LNCaP clone FGC (cell line): ENCODE measurements at regions not wholly inside any gene's neighbourhood (a gene's known extent, or its start where the extent isn't known, plus 50 kb on each side); places are given as distances from the start of the nearest gene placed in this dataset.

Experiments used
- DNase-seq: peaks from one replicate; pipeline ENCODE4 v3.0.0-alpha.2; 2011; ENCODE audit warnings: low read depth
- H3K4me3 ChIP-seq: 2 replicates; pipeline ENCODE4 v1.5.1; 2011; ENCODE audit warnings: mild to moderate bottlenecking, low read depth, low read length, control low read depth
- TF ChIP-seq, protein P1 (sequence below): IDR thresholded peaks from 2 replicates; pipeline ENCODE4 v1.5.1; 2012; ENCODE audit warnings: mild to moderate bottlenecking; ENCODE audit not compliant: control insufficient read depth, insufficient read depth; ENCODE audit errors: extremely low read depth

- no peak for DNase-seq
- H3K4me3 ChIP-seq: no peak overlapping the region
- TF ChIP-seq, protein P1, sequence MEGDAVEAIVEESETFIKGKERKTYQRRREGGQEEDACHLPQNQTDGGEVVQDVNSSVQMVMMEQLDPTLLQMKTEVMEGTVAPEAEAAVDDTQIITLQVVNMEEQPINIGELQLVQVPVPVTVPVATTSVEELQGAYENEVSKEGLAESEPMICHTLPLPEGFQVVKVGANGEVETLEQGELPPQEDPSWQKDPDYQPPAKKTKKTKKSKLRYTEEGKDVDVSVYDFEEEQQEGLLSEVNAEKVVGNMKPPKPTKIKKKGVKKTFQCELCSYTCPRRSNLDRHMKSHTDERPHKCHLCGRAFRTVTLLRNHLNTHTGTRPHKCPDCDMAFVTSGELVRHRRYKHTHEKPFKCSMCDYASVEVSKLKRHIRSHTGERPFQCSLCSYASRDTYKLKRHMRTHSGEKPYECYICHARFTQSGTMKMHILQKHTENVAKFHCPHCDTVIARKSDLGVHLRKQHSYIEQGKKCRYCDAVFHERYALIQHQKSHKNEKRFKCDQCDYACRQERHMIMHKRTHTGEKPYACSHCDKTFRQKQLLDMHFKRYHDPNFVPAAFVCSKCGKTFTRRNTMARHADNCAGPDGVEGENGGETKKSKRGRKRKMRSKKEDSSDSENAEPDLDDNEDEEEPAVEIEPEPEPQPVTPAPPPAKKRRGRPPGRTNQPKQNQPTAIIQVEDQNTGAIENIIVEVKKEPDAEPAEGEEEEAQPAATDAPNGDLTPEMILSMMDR: no peak
Measured at GRCh38 chr1:82733645-82734044, 932.9 kb downstream of the ADGRL2 start.

GRCh38 chr1:82731216-82731615, 930.5 kb downstream of the ADGRL2 start:
- H3K4me3 ChIP-seq: no peak overlapping the region
- TF ChIP-seq, protein P1: no peak
- DNase-seq: no peak

DNA sequence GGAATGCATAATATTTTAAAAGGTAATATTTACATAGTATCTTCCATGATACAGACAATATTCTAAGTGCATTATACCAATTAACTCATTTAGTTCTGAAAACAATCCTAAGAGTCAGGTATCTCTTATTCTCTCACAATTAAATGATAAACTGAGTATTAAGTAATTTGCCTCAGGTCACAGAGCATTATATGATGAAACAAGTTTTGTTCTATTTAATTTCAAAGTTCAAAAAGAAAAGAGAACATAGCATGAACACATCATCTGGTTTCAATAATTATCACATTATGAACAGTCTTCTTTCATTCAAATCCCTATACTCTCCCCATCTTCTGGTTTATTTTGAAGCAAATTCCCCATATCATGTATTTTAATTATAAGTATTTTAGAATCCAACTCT, 927.5 kb downstream of the ADGRL2 start:
- TF ChIP-seq, protein P1: no peak
- DNase-seq: no peak
- H3K4me3 ChIP-seq: no peak overlapping the region

DNA sequence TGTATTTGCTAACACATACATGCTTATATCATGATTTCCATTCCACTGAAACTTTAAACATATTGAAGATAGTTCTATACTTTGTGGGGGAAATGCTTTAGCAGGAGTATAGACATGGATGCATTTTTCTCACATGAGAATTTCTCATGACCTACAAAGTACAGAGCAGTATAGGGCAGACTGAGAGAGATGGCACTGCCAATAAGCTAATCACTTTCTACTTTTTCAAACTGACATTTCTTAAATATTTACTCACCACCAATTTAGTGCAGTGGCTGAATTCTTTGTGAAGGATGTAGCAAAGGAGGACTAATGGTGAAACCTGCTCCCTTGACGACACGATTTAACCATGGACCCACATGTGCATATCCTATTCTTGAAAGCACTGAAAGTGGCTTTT, 923.5 kb downstream of the ADGRL2 start:
- TF ChIP-seq, protein P1: no peak
- DNase-seq: no peak

DNA sequence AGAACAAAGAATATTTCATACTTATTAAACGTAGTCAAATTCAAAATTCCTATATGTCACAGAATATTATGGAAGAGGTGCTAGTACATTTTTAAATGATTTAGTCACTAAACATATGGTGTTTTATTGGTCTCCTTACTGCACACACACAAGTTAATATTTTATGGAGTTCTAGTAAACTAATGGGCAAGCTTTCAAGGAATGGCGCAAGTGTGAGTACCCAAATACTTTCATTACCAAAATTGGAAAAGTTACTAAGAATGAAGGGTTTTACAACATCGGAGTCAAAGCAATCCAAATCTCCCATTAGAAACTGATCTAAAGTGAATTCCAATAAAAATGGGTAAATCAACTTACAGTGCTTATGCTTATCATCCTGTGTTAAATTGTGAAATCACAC, 921.9 kb downstream of the ADGRL2 start:
- TF ChIP-seq, protein P1: no peak
- no peak overlapping the region for H3K4me3 ChIP-seq
- DNase-seq: no peak

More for the DNA sequence above, 923.5 kb downstream of the ADGRL2 start:
- no peak overlapping the region for H3K4me3 ChIP-seq

- TF ChIP-seq, protein P1: no peak
- DNase-seq: no peak
- H3K4me3 ChIP-seq: no peak overlapping the region
Measured at GRCh38 chr1:82721702-82722101, 921.0 kb downstream of the ADGRL2 start.

GRCh38 chr1:82718719-82719419, 918.1 kb downstream of the ADGRL2 start:
- no peak overlapping the region for H3K4me3 ChIP-seq
- TF ChIP-seq, protein P1: no peak
- DNase-seq: no peak
